ENCODE measurements at regions not wholly inside any gene's neighbourhood (a gene's known extent, or its start where the extent isn't known, plus 50 kb on each side); places are given as distances from the start of the nearest gene placed in this dataset.
"Not testable (repeated sequence)": the region's sequence is repeated elsewhere in the genome, so short reads cannot be mapped to it uniquely, and the experiment has no call there.

- TF ChIP-seq EP300, CTCF, POLR2A (IDR thresholded peaks at IDR 0.05): not testable (repeated sequence)
Observed at GRCh38 chr21:28011970-28012369, 980.7 kb downstream of the LTN1 start.
